CD14-positive monocyte (primary cell): ENCODE measurements at regions not wholly inside any gene's neighbourhood (a gene's known extent, or its start where the extent isn't known, plus 50 kb on each side); places are given as distances from the start of the nearest gene placed in this dataset.

Experiments
- DNase-seq, 3 donors: peaks; one replicate each; pipeline ENCODE4 v3.0.0-alpha.2; 2011 to 2022
- H2AFZ ChIP-seq: 2 replicates; pipeline ENCODE4 v1.6.0; 2012; ENCODE audit warnings: mild to moderate bottlenecking, low read depth, low read length, inconsistent platforms; ENCODE audit not compliant: insufficient read depth, poor library complexity, severe bottlenecking
- H3K27ac ChIP-seq, 2 donors: 1 replicate in 1 of 2; 2 replicates in 1 of 2; pipeline ENCODE4 v1.5.1; 2012 to 2013; ENCODE audit warnings: low read length in 2 of 2, control low read depth in 1 of 2, inconsistent platforms in 1 of 2, low read depth in 1 of 2, mild to moderate bottlenecking in 1 of 2
- H3K27me3 ChIP-seq, 2 donors: one replicate each; pipeline versions ENCODE4 v1.6.0 to v1.6.1; 2011 to 2013; ENCODE audit warnings: low read length in 2 of 2; ENCODE audit not compliant: control insufficient read depth in 2 of 2, insufficient read depth in 2 of 2
- H3K36me3 ChIP-seq, 2 donors: replicated peaks in 1 of 2; 1 replicate in 1 of 2; 2 replicates in 1 of 2; pipeline versions ENCODE4 v1.5.1 to v1.6.1; 2012 to 2013; ENCODE audit warnings: low read length in 2 of 2, control low read depth in 1 of 2, inconsistent platforms in 1 of 2, mild to moderate bottlenecking in 1 of 2; ENCODE audit not compliant: insufficient read depth in 2 of 2, control insufficient read depth in 1 of 2
- H3K4me1 ChIP-seq, 2 donors: 1 replicate in 1 of 2; 2 replicates in 1 of 2; pipeline versions ENCODE4 v1.5.1 to v1.6.1; 2012 to 2013; ENCODE audit warnings: low read length in 2 of 2, control low read depth in 1 of 2, inconsistent platforms in 1 of 2, mild to moderate bottlenecking in 1 of 2, moderate library complexity in 1 of 2; ENCODE audit not compliant: insufficient read depth in 2 of 2, control insufficient read depth in 1 of 2
- H3K4me2 ChIP-seq: replicated peaks from 2 replicates; pipeline ENCODE3; 2012; ENCODE audit warnings: low read length, moderate library complexity, mild to moderate bottlenecking; ENCODE audit not compliant: poor library complexity, severe bottlenecking; ENCODE audit errors: extremely low read depth
- H3K4me3 ChIP-seq, 3 experiments: fragments of 200-600 bp in 1 of 3; sonication (generic) in 1 of 3; replicated peaks in 1 of 3; 1 replicate in 2 of 3; 2 replicates in 1 of 3; pipeline ENCODE4 v1.5.1; 2011 to 2013; ENCODE audit warnings: low read length in 3 of 3, mild to moderate bottlenecking in 3 of 3, control low read depth in 2 of 3, low read depth in 2 of 3, inconsistent platforms in 1 of 3, moderate library complexity in 1 of 3
- H3K79me2 ChIP-seq: 2 replicates; pipeline ENCODE4 v1.6.0; 2012; ENCODE audit warnings: mild to moderate bottlenecking, control low read depth, inconsistent platforms, low read length, moderate library complexity; ENCODE audit not compliant: insufficient read depth
- H3K9ac ChIP-seq: 2 replicates; pipeline ENCODE4 v1.6.0; 2017; ENCODE audit warnings: low read length, mild to moderate bottlenecking; ENCODE audit not compliant: insufficient read depth, poor library complexity, severe bottlenecking
- H3K9me3 ChIP-seq, 2 donors: replicated peaks in 1 of 2; 1 replicate in 1 of 2; 2 replicates in 1 of 2; pipeline versions ENCODE4 v1.5.1 to v1.6.1; 2012 to 2013; ENCODE audit warnings: low read length in 2 of 2, control low read depth in 1 of 2; ENCODE audit not compliant: control insufficient read depth in 1 of 2, insufficient read depth in 1 of 2
- H4K20me1 ChIP-seq: 2 replicates; pipeline ENCODE4 v1.6.0; 2012; ENCODE audit warnings: mild to moderate bottlenecking, low read length, control low read depth, moderate library complexity; ENCODE audit not compliant: insufficient read depth
- H3K27ac Mint-ChIP-seq, 7 donors: one replicate each; pipeline ENCODE4 v1.8.0; 2020; ENCODE audit warnings: mild to moderate bottlenecking in 7 of 7, mixed read lengths in 7 of 7, moderate library complexity in 6 of 7, inconsistent platforms in 2 of 7
- H3K27me3 Mint-ChIP-seq, 3 donors: one replicate each; pipeline ENCODE4 v1.8.0; 2021 to 2022; ENCODE audit warnings: low read depth in 3 of 3, mild to moderate bottlenecking in 3 of 3, mixed read lengths in 3 of 3, moderate library complexity in 3 of 3, inconsistent platforms in 1 of 3
- H3K36me3 Mint-ChIP-seq, 2 donors: one replicate each; pipeline ENCODE4 v1.8.0; 2020; ENCODE audit warnings: mixed read lengths in 2 of 2, inconsistent platforms in 1 of 2, mild to moderate bottlenecking in 1 of 2
- H3K4me1 Mint-ChIP-seq: one replicate; pipeline ENCODE4 v1.8.0; 2020; ENCODE audit warnings: mild to moderate bottlenecking, mixed read lengths
- H3K4me3 Mint-ChIP-seq, 2 donors: one replicate each; pipeline ENCODE4 v1.8.0; 2020; ENCODE audit warnings: mild to moderate bottlenecking in 2 of 2, mixed read lengths in 2 of 2, moderate library complexity in 1 of 2
- H3K9me3 Mint-ChIP-seq, 7 donors: one replicate each; pipeline ENCODE4 v1.8.0; 2020 to 2022; ENCODE audit warnings: mixed read lengths in 7 of 7, mild to moderate bottlenecking in 6 of 7, moderate library complexity in 6 of 7, inconsistent platforms in 2 of 7
- CTCF ChIP-seq: fragments of 200-600 bp; IDR thresholded peaks from one replicate; pipeline ENCODE4 v1.8.0; 2022; ENCODE audit warnings: antibody characterized with exemption, mild to moderate bottlenecking
- WGBS: methylation state at CpG from one replicate; pipeline ENCODE4 v1.1.5; 2013; ENCODE audit warnings: missing lambda C conversion rate; ENCODE audit not compliant: insufficient coverage; 5-methylcytosine and 5-hydroxymethylcytosine counted together
- intact Hi-C, 2 donors: fragments of 100-400 bp; cut with micrococcal nuclease; formaldehyde crosslinking; loops; one replicate each; pipeline versions ENCODE4 v1.15.0 to v1.15.1; 2023

GRCh38 chr1:190752131-190752530, 274.5 kb upstream of the BRINP3 start:
- Histone ChIP-seq H2AFZ (no peak overlapping the region), H3K9me3 (no peaks in the 10 kb centered on the region), H3K4me2 (no peak overlapping the region), H3K79me2 (no peaks in the 10 kb centered on the region), H3K27ac (no peak overlapping the region), H3K4me3 (no peak overlapping the region), H4K20me1 (no peaks in the 10 kb centered on the region), H3K36me3 (no peaks in the 10 kb centered on the region), H3K9ac (no peak overlapping the region), H3K4me1 (no peaks in the 10 kb centered on the region), H3K27me3 (no peaks in the 10 kb centered on the region)
- intact Hi-C loops, result no loop called here
- no CpG with 5 or more reads among the region's 2 CpGs for WGBS
- Mint-ChIP-seq H3K4me1 (no peaks in the 10 kb centered on the region), H3K9me3 (peaks cover 0 to 3% (median 2%) of the 10 kb centered on the region in 7 donors), H3K4me3 (no peak overlapping the region), H3K27me3 (no peaks in the 10 kb centered on the region), H3K36me3 (no peaks in the 10 kb centered on the region), H3K27ac (no peak overlapping the region)
- DNase-seq, result no peak
- no peak for TF ChIP-seq CTCF

- TF ChIP-seq CTCF, result no peak
- intact Hi-C loops, result no loop called here
- Mint-ChIP-seq H3K4me3 (no peak overlapping the region), H3K36me3 (no peaks in the 10 kb centered on the region), H3K9me3 (peaks cover 0 to 5% (median 3%) of the 10 kb centered on the region in 7 donors), H3K27me3 (no peaks in the 10 kb centered on the region), H3K27ac (no peak overlapping the region), H3K4me1 (peaks cover 2% of the 10 kb centered on the region)
- Histone ChIP-seq H3K27me3 (no peaks in the 10 kb centered on the region), H3K27ac (no peak overlapping the region), H3K36me3 (no peaks in the 10 kb centered on the region), H3K4me3 (no peak overlapping the region), H3K9ac (no peak overlapping the region), H3K4me1 (peaks cover 1 to 2% of the 10 kb centered on the region in 2 donors), H3K4me2 (no peak overlapping the region), H3K79me2 (no peaks in the 10 kb centered on the region), H2AFZ (no peak overlapping the region), H3K9me3 (no peaks in the 10 kb centered on the region), H4K20me1 (no peaks in the 10 kb centered on the region)
- no peak for DNase-seq
- WGBS, result no CpG with 5 or more reads among the region's 1 CpG
Observed at GRCh38 chr1:190754666-190755065, 277.0 kb upstream of the BRINP3 start.
